ENCODE measurements at regions not wholly inside any gene's neighbourhood (a gene's known extent, or its start where the extent isn't known, plus 50 kb on each side); places are given as distances from the start of the nearest gene placed in this dataset.
"Not testable (repeated sequence)": the region's sequence is repeated elsewhere in the genome, so short reads cannot be mapped to it uniquely, and the experiment has no call there.

GRCh38 chr14:85907536-85907935, 377.6 kb downstream of the FLRT2 start:
- no peak for DNase-seq

GRCh38 chr14:85897808-85898207, 367.9 kb downstream of the FLRT2 start:
- DNase-seq: no peak

GRCh38 chr14:85895603-85896002, 365.7 kb downstream of the FLRT2 start:
- DNase-seq: no peak

GRCh38 chr14:85892251-85892650, 362.3 kb downstream of the FLRT2 start:
- no peak for DNase-seq

- no peak for DNase-seq
Measured at GRCh38 chr14:85883966-85884365, 354.0 kb downstream of the FLRT2 start.

- no peak for DNase-seq
Measured at GRCh38 chr14:85883101-85883500, 353.2 kb downstream of the FLRT2 start.

- no peak for DNase-seq
Measured at GRCh38 chr14:85881935-85882334, 352.0 kb downstream of the FLRT2 start.

- no peak for DNase-seq
Measured at GRCh38 chr14:85878874-85879273, 348.9 kb downstream of the FLRT2 start.

- no peak for DNase-seq
Measured at GRCh38 chr14:85873006-85873405, 343.1 kb downstream of the FLRT2 start.

GRCh38 chr14:85867450-85867849, 337.5 kb downstream of the FLRT2 start:
- DNase-seq: no peak

- DNase-seq: no peak
Measured at GRCh38 chr14:85865701-85866100, 335.8 kb downstream of the FLRT2 start.

- DNase-seq: no peak
Measured at GRCh38 chr14:85858634-85859033, 328.7 kb downstream of the FLRT2 start.

- no peak for DNase-seq
Measured at GRCh38 chr14:85856430-85856829, 326.5 kb downstream of the FLRT2 start.

- DNase-seq: no peak
Measured at GRCh38 chr14:85853996-85854526, 324.1 kb downstream of the FLRT2 start.

GRCh38 chr14:85852906-85853305, 323.0 kb downstream of the FLRT2 start:
- no peak for DNase-seq

- not testable (repeated sequence) for DNase-seq
Measured at GRCh38 chr14:85852123-85852522, 322.2 kb downstream of the FLRT2 start.

GRCh38 chr14:85830549-85830948, 300.6 kb downstream of the FLRT2 start:
- DNase-seq: not testable (repeated sequence)

- not testable (repeated sequence) for DNase-seq
Measured at GRCh38 chr14:85829601-85830000, 299.7 kb downstream of the FLRT2 start.

- peak; percentile 67 for DNase-seq
Measured at GRCh38 chr14:85824526-85824925, 294.6 kb downstream of the FLRT2 start.

GRCh38 chr14:85822236-85822635, 292.3 kb downstream of the FLRT2 start:
- no peak for DNase-seq

- DNase-seq: no peak
Measured at GRCh38 chr14:85817430-85817829, 287.5 kb downstream of the FLRT2 start.

GRCh38 chr14:85813040-85813439, 283.1 kb downstream of the FLRT2 start:
- no peak for DNase-seq

- DNase-seq: no peak
Measured at GRCh38 chr14:85811340-85811739, 281.4 kb downstream of the FLRT2 start.

- DNase-seq: no peak
Measured at GRCh38 chr14:85799668-85800067, 269.7 kb downstream of the FLRT2 start.

GRCh38 chr14:85798856-85799255, 268.9 kb downstream of the FLRT2 start:
- no peak for DNase-seq

- no peak for DNase-seq
Measured at GRCh38 chr14:85793533-85793932, 263.6 kb downstream of the FLRT2 start.
